ENCODE measurements at regions not wholly inside any gene's neighbourhood (a gene's known extent, or its start where the extent isn't known, plus 50 kb on each side); places are given as distances from the start of the nearest gene placed in this dataset.

DNA sequence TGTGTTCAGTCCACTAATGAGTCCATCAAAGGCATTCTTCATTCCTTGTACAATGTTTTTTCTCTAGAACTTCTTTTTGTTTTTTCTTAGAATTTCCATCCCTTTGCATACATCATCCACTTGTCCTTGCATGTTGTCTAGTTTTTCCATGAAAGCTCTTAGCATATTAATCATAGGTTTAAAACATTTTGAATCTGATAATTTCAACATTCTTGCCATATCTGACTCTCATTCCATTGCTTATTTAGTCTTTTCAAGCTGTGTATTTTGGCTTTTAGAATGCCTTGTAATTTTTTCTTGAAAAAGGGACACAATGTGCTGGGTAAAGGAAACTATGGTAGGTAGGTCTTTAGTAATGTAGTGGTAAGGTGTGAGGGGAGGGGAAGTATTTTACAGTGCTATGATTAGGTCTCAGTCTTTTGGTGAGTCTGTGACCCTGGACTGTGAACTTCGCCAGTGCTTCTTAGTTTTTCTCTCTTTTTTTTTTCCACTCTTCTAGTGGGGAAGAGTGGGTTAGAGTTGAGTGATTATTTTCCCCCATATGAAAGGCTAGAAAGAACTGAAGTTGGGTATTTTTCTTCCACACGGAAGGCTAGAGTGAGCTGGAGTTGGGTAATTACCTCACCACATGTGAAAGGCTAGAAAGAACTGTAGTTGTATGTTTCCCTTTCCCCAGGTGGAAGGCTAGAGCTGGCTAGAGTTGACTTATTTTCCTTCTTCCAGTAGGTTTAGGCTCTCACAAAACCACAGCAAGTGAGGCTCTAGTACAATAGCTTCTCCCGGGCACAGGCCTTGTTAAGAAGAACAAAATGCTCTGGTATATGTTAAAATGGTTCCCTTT is 172.1 kb downstream of the SNX18 start:
- Histone ChIP-seq H3K4me2 (ENCODE audit: low read length) (no peak overlapping the region), H3K36me3 (ENCODE audit: control insufficient read depth in 1 of 2, insufficient read depth in 2 of 2, low read length in 2 of 2) (no peaks in the 10 kb centered on the region), H2AFZ (ENCODE audit: low read depth, low read length, poor library complexity, severe bottlenecking) (no peak overlapping the region), H3K4me1 (ENCODE audit: control insufficient read depth in 1 of 2, insufficient read depth in 2 of 2, low read length in 2 of 2) (no peaks in the 10 kb centered on the region), H3K79me2 (ENCODE audit: insufficient read depth, low read length) (no peaks in the 10 kb centered on the region), H3K27me3 (ENCODE audit: insufficient read depth, low read length) (no peaks in the 10 kb centered on the region), H3K9ac (ENCODE audit: low read length) (no peak overlapping the region), H3K9me2 (ENCODE audit: insufficient read depth) (no peaks in the 10 kb centered on the region), H4K20me1 (ENCODE audit: insufficient read depth) (no peaks in the 10 kb centered on the region), H3K27ac (ENCODE audit: low read depth, low read length) (no peak overlapping the region), H3K9me3 (ENCODE audit: control insufficient read depth in 1 of 2, insufficient read depth in 1 of 2, low read depth in 1 of 2, low read length in 2 of 2) (no peaks in the 10 kb centered on the region), H3K4me3 (replicated peaks in 1 of 2; ENCODE audit: low read depth in 1 of 2, low read length in 2 of 2) (no peak overlapping the region)
- CTCF ChIA-PET, result no interaction called here
- RAD21 ChIA-PET (ENCODE audit: low non-redundant PET in 1 of 2, low total read pairs in 2 of 2, uncharacterized antibody in 2 of 2, unreplicated experiment in 2 of 2), result no interaction called here
- DNase-seq (ENCODE audit: low read depth, low spot score) (no peak), ATAC-seq (no peak)
- no TSS peak for BruUV-seq (replicated peaks)
- no peak for TF ChIP-seq RAD21 (IDR thresholded peaks at IDR 0.05; ENCODE audit: low read depth)
- no peak for TF ChIP-seq MAX (IDR thresholded peaks at IDR 0.05)
- TF ChIP-seq CBX3 (IDR thresholded peaks at IDR 0.05; ENCODE audit: low read depth), result no peak
- TF ChIP-seq SIN3A (IDR thresholded peaks at IDR 0.05; ENCODE audit: low read depth), result no peak
- TF ChIP-seq, protein P1, sequence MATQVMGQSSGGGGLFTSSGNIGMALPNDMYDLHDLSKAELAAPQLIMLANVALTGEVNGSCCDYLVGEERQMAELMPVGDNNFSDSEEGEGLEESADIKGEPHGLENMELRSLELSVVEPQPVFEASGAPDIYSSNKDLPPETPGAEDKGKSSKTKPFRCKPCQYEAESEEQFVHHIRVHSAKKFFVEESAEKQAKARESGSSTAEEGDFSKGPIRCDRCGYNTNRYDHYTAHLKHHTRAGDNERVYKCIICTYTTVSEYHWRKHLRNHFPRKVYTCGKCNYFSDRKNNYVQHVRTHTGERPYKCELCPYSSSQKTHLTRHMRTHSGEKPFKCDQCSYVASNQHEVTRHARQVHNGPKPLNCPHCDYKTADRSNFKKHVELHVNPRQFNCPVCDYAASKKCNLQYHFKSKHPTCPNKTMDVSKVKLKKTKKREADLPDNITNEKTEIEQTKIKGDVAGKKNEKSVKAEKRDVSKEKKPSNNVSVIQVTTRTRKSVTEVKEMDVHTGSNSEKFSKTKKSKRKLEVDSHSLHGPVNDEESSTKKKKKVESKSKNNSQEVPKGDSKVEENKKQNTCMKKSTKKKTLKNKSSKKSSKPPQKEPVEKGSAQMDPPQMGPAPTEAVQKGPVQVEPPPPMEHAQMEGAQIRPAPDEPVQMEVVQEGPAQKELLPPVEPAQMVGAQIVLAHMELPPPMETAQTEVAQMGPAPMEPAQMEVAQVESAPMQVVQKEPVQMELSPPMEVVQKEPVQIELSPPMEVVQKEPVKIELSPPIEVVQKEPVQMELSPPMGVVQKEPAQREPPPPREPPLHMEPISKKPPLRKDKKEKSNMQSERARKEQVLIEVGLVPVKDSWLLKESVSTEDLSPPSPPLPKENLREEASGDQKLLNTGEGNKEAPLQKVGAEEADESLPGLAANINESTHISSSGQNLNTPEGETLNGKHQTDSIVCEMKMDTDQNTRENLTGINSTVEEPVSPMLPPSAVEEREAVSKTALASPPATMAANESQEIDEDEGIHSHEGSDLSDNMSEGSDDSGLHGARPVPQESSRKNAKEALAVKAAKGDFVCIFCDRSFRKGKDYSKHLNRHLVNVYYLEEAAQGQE (IDR thresholded peaks at IDR 0.05; ENCODE audit: low read depth), result no peak
- POLR2A ChIA-PET, result no interaction called here
- intact Hi-C loops (cut with micrococcal nuclease), result no loop called here

Data from HCT116 (cell line).